GM21737 (cell line): ENCODE measurements at regions not wholly inside any gene's neighbourhood (a gene's known extent, or its start where the extent isn't known, plus 50 kb on each side); places are given as distances from the start of the nearest gene placed in this dataset.
"Not testable (repeated sequence)": the region's sequence is repeated elsewhere in the genome, so short reads cannot be mapped to it uniquely, and the experiment has no call there.

ENCODE experiments used
- ATAC-seq: cut with Tn5 transposase; IDR thresholded peaks from one replicate; pipeline ENCODE4 v1.9.1; 2021; ENCODE audit warnings: mild to moderate bottlenecking, moderate library complexity; ENCODE audit not compliant: unreplicated experiment

DNA sequence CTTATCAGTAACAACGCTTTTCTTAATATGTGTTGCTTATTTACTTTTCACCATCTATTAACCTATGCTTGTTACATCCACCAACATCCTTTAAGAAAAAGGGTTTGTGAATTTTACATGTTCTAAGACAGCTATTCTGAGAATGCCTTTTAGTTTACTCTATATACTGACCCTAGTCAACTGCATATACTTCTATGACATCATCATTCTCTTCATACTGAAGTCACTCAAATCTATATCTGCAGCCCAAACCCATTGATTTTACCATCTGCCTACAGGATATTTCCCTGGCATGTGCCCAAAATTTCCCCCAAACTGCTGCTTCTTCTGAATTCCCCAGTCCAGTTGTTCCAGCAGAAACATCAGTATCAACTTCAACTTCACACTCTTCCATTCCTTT is 94.6 kb upstream of the FAM204A start:
- ATAC-seq = no peak

DNA sequence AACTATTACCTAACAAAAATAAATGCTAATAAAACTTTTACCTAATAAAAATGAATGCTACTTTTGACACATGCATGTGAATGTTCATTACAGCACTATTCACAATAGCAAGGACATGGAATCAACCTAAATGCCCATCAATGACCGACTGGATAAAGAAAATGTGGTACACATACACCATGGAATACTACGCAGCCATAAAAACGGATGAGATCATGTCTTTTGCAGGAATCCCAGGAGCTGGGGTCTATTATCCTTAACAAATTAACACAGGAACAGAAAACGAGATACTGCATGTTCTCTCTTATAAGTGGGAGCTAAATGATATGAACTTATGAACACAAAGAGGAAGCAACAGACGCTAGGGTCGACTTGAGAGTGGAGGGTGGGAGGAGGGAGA is 88.1 kb upstream of the FAM204A start:
- no peak for ATAC-seq

DNA sequence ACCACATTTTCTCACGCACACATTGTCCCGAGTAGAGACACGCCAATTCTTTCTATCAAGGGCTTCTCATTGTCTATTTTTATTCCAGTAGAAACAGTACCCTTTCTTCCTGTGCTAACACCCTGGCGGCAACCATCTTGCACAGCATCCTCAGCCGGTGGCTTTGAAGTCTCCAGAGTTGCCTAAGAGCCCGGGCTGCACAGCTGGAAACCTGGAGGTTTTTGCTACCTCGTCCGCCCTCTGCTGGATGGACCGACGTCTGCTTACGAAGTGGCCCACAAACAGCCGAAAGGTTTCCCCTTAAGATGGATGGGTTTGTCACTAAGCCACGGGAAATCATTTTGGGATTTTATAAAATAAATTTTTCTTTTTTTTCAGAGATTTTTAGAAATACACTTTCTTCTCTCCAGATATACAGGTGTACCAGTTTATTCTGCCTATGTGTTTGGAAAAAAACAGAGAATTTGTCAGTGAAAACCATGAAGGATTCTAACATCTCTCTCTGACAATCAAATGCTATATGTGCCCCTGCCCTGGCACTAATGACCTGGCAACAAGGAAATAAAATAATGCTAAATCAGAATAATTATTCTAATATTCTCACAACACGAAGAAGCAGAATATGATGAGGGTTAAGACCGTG is 81.8 kb upstream of the FAM204A start:
- peak; percentile 87 for ATAC-seq

DNA sequence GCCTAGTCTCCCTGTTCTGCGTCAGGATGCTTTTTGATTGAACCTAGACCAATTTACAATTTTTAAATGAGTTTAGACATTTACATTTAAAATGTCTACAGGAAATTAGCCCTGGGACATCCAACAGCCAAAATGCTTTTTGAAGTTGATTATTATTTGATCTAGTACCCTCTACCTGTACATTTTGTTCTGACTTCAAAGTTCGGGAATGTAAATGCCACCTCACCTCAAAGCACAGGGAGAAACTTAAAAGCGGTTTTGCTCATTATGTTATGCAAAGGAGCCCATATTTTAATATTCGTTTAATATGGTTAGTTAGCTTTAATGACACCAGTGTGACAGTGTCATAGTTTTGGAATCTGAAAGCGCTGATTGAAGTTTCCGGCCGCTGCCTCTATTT is 80.1 kb upstream of the FAM204A start:
- ATAC-seq = no peak

DNA sequence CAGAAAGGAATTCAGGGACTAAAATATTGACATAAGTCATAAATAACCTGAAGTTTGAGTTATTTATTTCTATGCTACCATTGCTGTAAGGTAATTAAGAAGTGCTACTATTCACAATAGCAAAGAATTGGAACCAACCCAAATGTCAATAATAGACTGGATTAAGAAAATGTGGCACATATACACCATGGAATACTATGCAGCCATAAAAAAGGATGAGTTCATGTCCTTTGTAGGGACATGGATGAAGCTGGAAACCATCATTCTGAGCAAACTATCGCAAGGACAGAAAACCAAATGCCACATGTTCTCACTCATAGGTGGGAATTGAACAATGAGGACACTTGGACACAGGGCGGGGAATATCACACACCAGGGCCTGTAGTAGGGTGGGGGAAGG is 77.9 kb upstream of the FAM204A start:
- ATAC-seq = not testable (repeated sequence)

DNA sequence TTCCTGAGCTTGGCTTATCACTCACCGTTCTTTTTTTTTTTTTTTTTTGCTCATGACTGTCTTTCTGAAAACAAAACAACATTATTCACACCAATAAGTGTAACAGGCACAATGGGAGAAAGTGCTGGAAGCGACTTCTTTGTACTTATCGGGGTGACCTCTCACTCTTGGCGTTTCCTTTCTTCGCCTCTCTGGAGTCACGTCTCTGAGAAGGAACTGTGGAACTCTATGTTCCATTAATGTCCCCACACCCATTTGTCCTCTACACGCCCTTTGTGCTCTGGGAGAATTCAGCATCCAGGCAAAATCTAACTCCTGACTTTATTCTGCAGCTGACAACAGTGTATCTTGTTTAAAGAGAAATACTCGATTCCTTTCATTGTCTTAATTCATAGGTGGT is 70.8 kb upstream of the FAM204A start:
- ATAC-seq = no peak

DNA sequence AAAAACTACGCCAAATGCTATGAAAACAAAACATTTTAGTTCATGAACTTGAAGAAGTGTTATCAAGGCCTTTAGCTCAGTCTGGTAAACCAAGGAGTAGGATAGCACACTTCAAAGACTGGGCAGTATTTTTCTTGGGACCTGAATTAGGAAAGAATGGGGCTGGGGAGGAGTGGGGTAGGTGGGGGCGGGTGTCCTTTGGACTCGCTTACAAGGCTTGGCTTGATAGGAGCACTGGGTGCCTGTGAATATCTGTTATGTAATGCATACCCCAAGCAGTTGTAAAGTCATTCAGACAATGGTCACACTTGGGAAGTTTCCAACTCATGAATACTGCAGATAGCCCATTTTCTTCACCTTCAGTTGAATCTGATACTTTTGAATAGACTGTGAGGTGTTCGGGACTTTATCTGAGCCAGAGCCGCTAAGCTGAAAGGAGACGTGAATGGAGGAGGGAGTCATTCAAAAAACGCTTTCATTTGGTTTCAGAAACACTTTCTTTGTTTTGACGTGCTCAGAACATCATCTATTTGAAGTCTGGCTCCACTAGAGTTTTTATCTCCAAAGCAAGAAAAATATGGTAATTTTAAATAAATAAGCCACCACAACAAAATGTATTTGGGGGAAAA is 70.1 kb upstream of the FAM204A start:
- ATAC-seq = no peak

DNA sequence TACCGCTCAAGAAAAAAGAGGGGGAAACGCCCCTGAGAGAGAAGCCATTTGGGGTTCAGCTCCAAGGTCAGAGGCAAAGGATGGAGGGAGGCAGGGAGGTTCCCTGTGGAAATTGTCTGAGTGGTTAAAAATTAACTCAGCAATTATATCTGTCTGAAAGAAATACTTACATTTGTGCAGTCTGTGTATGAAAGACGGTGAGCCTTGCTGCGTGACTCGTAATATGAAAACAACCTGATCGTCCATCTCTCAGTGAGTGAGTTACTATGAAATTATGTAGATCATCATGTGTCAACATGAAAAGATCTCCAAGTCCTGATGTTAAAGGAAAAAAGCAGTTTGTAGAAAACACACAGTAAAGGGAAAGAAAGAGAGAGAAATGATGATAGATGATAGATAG is 67.2 kb upstream of the FAM204A start:
- ATAC-seq = no peak

- no peak for ATAC-seq
These were observed 66.1 kb upstream of the FAM204A start for GRCh38 chr10:118408181-118408580.

GRCh38 chr10:118407777-118408176 is 65.7 kb upstream of the FAM204A start:
- no peak for ATAC-seq

DNA sequence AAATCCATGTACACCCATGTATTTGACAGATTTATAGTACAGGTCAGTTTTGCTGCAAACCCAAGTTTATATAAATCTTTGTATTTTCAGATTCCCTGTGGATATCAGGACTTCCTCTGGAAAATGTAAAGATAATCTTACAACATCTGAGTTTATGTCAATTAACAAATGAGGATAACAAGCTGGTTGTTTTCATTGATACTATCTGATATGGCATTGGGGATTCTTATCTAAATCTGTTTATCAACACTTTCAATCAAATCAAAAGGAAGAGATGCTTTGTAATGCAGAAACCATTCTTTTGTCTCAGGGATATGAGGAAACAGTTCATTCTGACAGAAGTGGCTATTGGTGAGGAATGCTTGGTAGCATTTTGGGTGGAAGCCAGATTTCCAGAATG is 64.9 kb upstream of the FAM204A start:
- no peak for ATAC-seq

GRCh38 chr10:118405928-118406327 is 63.8 kb upstream of the FAM204A start:
- ATAC-seq = no peak

DNA sequence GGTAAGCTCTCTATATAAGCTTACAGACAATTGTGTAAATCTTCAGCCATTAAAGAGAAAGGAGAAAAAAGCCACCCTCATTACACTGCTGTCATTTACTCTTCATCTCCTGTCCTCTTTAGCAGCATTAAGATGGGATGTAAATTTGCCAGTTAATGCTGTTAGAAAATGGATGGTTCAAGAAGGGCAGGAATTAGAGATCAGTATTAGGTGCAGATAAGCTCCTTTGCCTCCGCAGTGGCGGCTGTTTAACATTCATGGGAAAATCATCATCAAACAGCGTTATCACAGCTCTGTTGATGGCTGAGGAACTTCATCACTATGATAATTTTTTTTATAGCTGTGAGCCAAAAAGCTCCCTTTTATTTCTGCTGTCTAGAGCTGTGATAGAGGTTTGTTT is 61.8 kb upstream of the FAM204A start:
- no peak for ATAC-seq

DNA sequence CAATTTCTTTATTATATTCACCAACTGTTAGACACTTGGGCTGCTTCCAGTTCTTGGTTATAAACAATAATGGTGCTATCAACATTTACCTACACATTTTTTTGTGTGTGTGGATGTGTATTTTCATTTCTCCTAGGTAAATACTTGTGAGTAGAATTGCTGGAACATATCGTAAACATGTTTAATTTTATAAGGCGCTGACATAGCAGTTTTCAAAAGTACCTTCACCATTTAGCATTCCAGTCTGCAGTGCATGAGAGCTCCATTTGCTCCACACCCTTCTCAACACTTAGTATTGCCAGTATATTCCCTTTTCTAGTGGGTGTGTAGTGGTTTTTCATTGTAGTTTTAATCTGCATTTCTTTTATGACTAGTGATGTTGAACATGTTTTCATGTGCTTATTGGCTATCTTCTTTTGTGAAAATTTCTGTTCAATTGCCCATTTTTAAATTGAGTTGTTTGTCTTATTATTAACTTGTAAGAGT is 59.6 kb upstream of the FAM204A start:
- ATAC-seq = no peak

DNA sequence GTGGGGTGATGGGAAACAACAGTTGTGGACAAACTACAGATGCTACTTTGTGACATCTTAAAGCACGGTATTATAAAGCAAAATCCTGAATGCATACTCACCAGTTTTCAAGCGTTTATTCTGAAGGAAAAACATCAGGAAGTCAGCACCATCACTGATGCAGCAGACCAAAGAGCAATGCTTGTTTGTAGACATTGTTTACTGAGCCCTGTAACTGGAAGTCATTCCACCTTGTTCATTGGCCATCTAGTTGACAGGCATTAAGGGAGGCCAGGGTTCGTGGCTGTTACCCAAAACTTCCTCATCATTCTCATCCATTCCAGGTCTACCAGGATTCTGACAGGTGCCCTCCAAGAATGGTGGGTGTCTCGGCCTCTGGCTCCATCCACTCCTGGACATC is 55.3 kb upstream of the FAM204A start:
- no peak for ATAC-seq

DNA sequence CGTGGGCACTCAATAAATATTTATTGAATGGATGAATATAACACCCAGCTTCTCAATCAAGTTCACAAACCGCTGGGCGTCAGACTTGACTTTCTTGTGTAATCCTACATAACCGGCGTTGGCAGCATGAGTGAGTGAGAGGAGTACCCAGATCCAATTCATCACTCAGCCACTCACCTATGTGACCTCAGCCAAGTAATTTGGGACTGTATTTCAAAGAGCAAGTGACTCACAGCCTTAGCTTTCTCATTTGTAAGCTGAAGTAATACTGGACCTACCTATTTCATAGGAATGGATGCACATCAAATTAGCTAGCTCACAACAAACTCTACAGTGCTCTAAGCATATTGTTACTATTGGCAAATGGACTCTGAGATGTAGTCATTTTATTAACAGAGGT is 53.8 kb upstream of the FAM204A start:
- ATAC-seq = no peak

- no peak for ATAC-seq
These were observed 52.4 kb upstream of the FAM204A start for GRCh38 chr10:118394301-118395200.

DNA sequence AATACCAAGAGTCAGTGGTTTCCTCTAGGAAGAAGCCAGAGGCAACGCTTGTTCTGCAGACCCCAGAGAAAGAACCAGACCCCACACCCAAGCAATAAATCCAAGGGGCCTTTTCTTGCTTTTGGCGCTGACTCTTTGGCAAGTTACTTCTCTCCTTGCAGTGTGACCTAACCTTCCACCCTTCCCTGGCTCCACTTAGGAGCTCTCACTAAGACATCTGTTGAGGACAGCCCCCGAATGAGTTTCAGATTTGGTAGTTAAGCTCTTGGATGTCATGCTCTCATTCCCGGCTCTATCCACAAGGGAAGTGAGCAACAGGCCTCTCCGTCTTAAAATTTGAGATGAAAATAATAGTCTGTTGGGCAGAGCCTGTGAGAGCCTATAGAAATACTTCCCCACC is 50.6 kb upstream of the FAM204A start:
- no peak for ATAC-seq
